MM.1S (cell line): ENCODE measurements at regions not wholly inside any gene's neighbourhood (a gene's known extent, or its start where the extent isn't known, plus 50 kb on each side); places are given as distances from the start of the nearest gene placed in this dataset.

Experiments
- DNase-seq: peaks from one replicate; pipeline ENCODE4 v3.0.0-alpha.2; 2015
- H2AFZ ChIP-seq: fragments of 300-600 bp; sonication (generic); 2 replicates; pipeline ENCODE4 v1.6.0; 2016; ENCODE audit warnings: antibody characterized with exemption, low read length
- H3F3A ChIP-seq: fragments of 300-600 bp; sonication (generic); 2 replicates; pipeline ENCODE4 v1.6.1; 2016; ENCODE audit warnings: mild to moderate bottlenecking, antibody characterized with exemption, low read length, moderate library complexity, mixed read lengths; ENCODE audit not compliant: insufficient read depth
- H3K27ac ChIP-seq: fragments of 300-600 bp; sonication (generic); 2 replicates; pipeline ENCODE4 v1.5.1; 2016; ENCODE audit warnings: mild to moderate bottlenecking, low read length
- H3K27me3 ChIP-seq: fragments of 300-600 bp; sonication (generic); replicated peaks from 2 replicates; pipeline ENCODE4 v1.6.0; 2016; ENCODE audit warnings: low read length; ENCODE audit not compliant: insufficient read depth
- H3K36me3 ChIP-seq: fragments of 300-600 bp; sonication (generic); replicated peaks from 2 replicates; pipeline ENCODE4 v1.6.1; 2016; ENCODE audit warnings: mild to moderate bottlenecking, low read length, mixed read lengths; ENCODE audit not compliant: insufficient read depth
- H3K4me1 ChIP-seq: fragments of 300-600 bp; sonication (generic); 2 replicates; pipeline ENCODE4 v1.6.1; 2016; ENCODE audit warnings: low read length, mixed read lengths
- H3K4me2 ChIP-seq: fragments of 300-600 bp; sonication (generic); 2 replicates; pipeline ENCODE4 v1.6.0; 2016; ENCODE audit warnings: low read depth, low read length
- H3K4me3 ChIP-seq: fragments of 300-600 bp; sonication (generic); 2 replicates; pipeline ENCODE4 v1.5.1; 2016; ENCODE audit warnings: low read length, mixed read lengths
- H3K79me2 ChIP-seq: fragments of 300-600 bp; sonication (generic); 2 replicates; pipeline ENCODE4 v1.6.1; 2016; ENCODE audit warnings: mixed run types, low read length, mixed read lengths
- H3K9ac ChIP-seq: fragments of 300-600 bp; sonication (generic); 2 replicates; pipeline ENCODE4 v1.6.1; 2016; ENCODE audit warnings: low read length, mixed read lengths
- H3K9me2 ChIP-seq: fragments of 300-600 bp; sonication (generic); replicated peaks from 2 replicates; pipeline ENCODE4 v1.6.1; 2016; ENCODE audit warnings: mild to moderate bottlenecking, low read length, mixed read lengths; ENCODE audit not compliant: insufficient read depth
- H3K9me3 ChIP-seq: fragments of 300-600 bp; sonication (generic); replicated peaks from 2 replicates; pipeline ENCODE4 v1.6.1; 2016; ENCODE audit warnings: mild to moderate bottlenecking, low read length, mixed read lengths; ENCODE audit not compliant: insufficient read depth
- H4K20me1 ChIP-seq: fragments of 300-600 bp; sonication (generic); 2 replicates; pipeline ENCODE4 v1.6.1; 2016; ENCODE audit warnings: mild to moderate bottlenecking, low read length, moderate library complexity, mixed read lengths; ENCODE audit not compliant: insufficient read depth
- CTCF ChIP-seq: fragments of 300-600 bp; sonication (generic); IDR thresholded peaks from 2 replicates; pipeline ENCODE4 v1.5.1; 2016; ENCODE audit warnings: antibody characterized with exemption, low read length, mixed read lengths
- EZH2 ChIP-seq: fragments of 300-600 bp; sonication (generic); optimal IDR thresholded peaks from 2 replicates; pipeline ENCODE3; 2017; ENCODE audit warnings: low read depth, mild to moderate bottlenecking, antibody characterized with exemption, low read length, mixed read lengths
- EZH2phosphoT487 ChIP-seq: fragments of 300-600 bp; sonication (generic); IDR thresholded peaks from 2 replicates; pipeline ENCODE4 v1.6.1; 2018; ENCODE audit warnings: antibody characterized with exemption, low read length

- no peaks in the 10 kb centered on the region for H3K9me3 ChIP-seq
- H3K9ac ChIP-seq = no peak overlapping the region
- H4K20me1 ChIP-seq = no peaks in the 10 kb centered on the region
- H3K4me1 ChIP-seq = peaks cover 30% of the 10 kb centered on the region
- no peak overlapping the region for H3K4me2 ChIP-seq
- H3K27ac ChIP-seq = no peak overlapping the region
- H3K27me3 ChIP-seq = no peaks in the 10 kb centered on the region
- H3K9me2 ChIP-seq = no peaks in the 10 kb centered on the region
- DNase-seq = no peak
- no peak overlapping the region for H2AFZ ChIP-seq
- no peaks in the 10 kb centered on the region for H3K36me3 ChIP-seq
- H3K4me3 ChIP-seq = no peak overlapping the region
- H3F3A ChIP-seq = peaks cover 10% of the 10 kb centered on the region
- H3K79me2 ChIP-seq = no peaks in the 10 kb centered on the region
- no peak for TF ChIP-seq EZH2phosphoT487
- TF ChIP-seq CTCF = no peak
- no peak for TF ChIP-seq EZH2
Observed at GRCh38 chr20:12599494-12599893, 409.3 kb upstream of the SPTLC3 start.

- DNase-seq = no peak
Observed at GRCh38 chr20:12605751-12606150, 403.0 kb upstream of the SPTLC3 start.

GRCh38 chr20:12610871-12611270, 397.9 kb upstream of the SPTLC3 start:
- H3K27me3 ChIP-seq = no peaks in the 10 kb centered on the region
- peak; percentile 27 for DNase-seq

More at GRCh38 chr20:12605751-12606150, 403.0 kb upstream of the SPTLC3 start:
- Histone ChIP-seq H3K79me2 (no peaks in the 10 kb centered on the region), H3K27ac (no peak overlapping the region), H3K9me3 (no peaks in the 10 kb centered on the region), H3K4me2 (no peak overlapping the region), H3K4me1 (peaks cover 10% of the 10 kb centered on the region), H3K36me3 (no peaks in the 10 kb centered on the region), H3K9me2 (no peaks in the 10 kb centered on the region), H3F3A (0 out of 2 replicates have a peak, but pooled peaks cover 4% of the 10 kb centered on the region), H4K20me1 (no peaks in the 10 kb centered on the region), H2AFZ (no peak overlapping the region), H3K9ac (no peak overlapping the region), H3K4me3 (no peak overlapping the region), H3K27me3 (no peaks in the 10 kb centered on the region)
- no peak for TF ChIP-seq EZH2
- no peak for TF ChIP-seq EZH2phosphoT487
- TF ChIP-seq CTCF = no peak

GRCh38 chr20:12614764-12615163, 394.0 kb upstream of the SPTLC3 start:
- Histone ChIP-seq H2AFZ (no peak overlapping the region), H3K36me3 (no peaks in the 10 kb centered on the region), H3K4me1 (peaks cover 45% of the 10 kb centered on the region), H3K27me3 (no peaks in the 10 kb centered on the region), H3K9ac (no peak overlapping the region), H3F3A (peaks cover 16% of the 10 kb centered on the region), H3K4me3 (no peak overlapping the region), H3K79me2 (no peaks in the 10 kb centered on the region), H3K4me2 (peak overlapping the region; percentile 41; the same call in 1 of the 2 replicates), H4K20me1 (no peaks in the 10 kb centered on the region), H3K9me3 (no peaks in the 10 kb centered on the region), H3K9me2 (no peaks in the 10 kb centered on the region), H3K27ac (peak overlapping the region; percentile 56; the same call in 1 of the 2 replicates)
- TF ChIP-seq CTCF = no peak
- no peak for TF ChIP-seq EZH2
- TF ChIP-seq EZH2phosphoT487 = no peak
- DNase-seq = peak; percentile 80

More at GRCh38 chr20:12610871-12611270, 397.9 kb upstream of the SPTLC3 start:
- Histone ChIP-seq H3F3A (peaks cover 16% of the 10 kb centered on the region), H3K4me1 (peaks cover 35% of the 10 kb centered on the region), H4K20me1 (no peaks in the 10 kb centered on the region), H3K27ac (no peak overlapping the region), H3K9me2 (no peaks in the 10 kb centered on the region), H3K9ac (no peak overlapping the region), H3K79me2 (no peaks in the 10 kb centered on the region), H3K4me2 (peak overlapping the region; percentile 50), H3K4me3 (no peak overlapping the region), H3K36me3 (no peaks in the 10 kb centered on the region), H2AFZ (no peak overlapping the region), H3K9me3 (no peaks in the 10 kb centered on the region)
- no peak for TF ChIP-seq EZH2
